K562 (cell line): ENCODE measurements at regions not wholly inside any gene's neighbourhood (a gene's known extent, or its start where the extent isn't known, plus 50 kb on each side); places are given as distances from the start of the nearest gene placed in this dataset.

Experiments
- ATAC-seq: fragments of 200-7000 bp; cut with Tn5 transposase; 3 replicates; pipeline ENCODE4 v1.9.1; 2020; ENCODE audit warnings: moderate library complexity
- BruUV-seq: library from RNA; stranded (reverse); fragments of 400-500 nt; replicated peaks from 2 replicates; lab custom pipeline; 2021; lab: Mats Ljungman, UMichigan
- CTCF ChIA-PET: fragments of 300-600 bp; formaldehyde crosslinking; extraction: SDS; loops from one replicate; lab custom pipeline; 2021; ENCODE audit warnings: low intra/inter-chr PET ratio; lab: Yijun Ruan, JAX
- POLR2A ChIA-PET: fragments of 300-600, 350-650 bp; sonication (Branson Sonifier 250); formaldehyde crosslinking; extraction: SDS; loops from one replicate; lab custom pipeline; 2021; ENCODE audit warnings: antibody characterized with exemption, inconsistent platforms; lab: Yijun Ruan, JAX
- DNase-seq, 4 experiments: peaks; one replicate each; pipeline versions ENCODE4 v3.0.0 to v3.0.0-alpha.2; 2011 to 2018; ENCODE audit warnings: low spot score in 3 of 4, mixed read lengths in 3 of 4; ENCODE audit errors: extremely low read depth in 1 of 4
- FAIRE-seq: peaks from 2 replicates; lab custom pipeline; 2011; peaks lifted over from hg19 to GRCh38; lab: Jason Lieb, UNC
- H2AFZ ChIP-seq: 2 replicates; pipeline ENCODE4 v1.6.0; 2011; ENCODE audit warnings: low read depth, low read length, control low read depth, inconsistent platforms
- H3K27ac ChIP-seq: fragments of 200-600 bp; 3 replicates; pipeline ENCODE4 v1.8.0; 2011; ENCODE audit warnings: low read depth, mild to moderate bottlenecking, control low read depth, inconsistent platforms, low read length, moderate library complexity, mixed read lengths; ENCODE audit errors: extremely low read depth
- H3K27me3 ChIP-seq, 2 experiments: fragments of 300-600 bp in 1 of 2; 2 replicates in 1 of 2; 3 replicates in 1 of 2; pipeline versions ENCODE4 v1.6.0 to v1.8.0; 2011; ENCODE audit warnings: inconsistent platforms in 2 of 2, low read length in 2 of 2, mild to moderate bottlenecking in 1 of 2, mixed read lengths in 1 of 2, moderate library complexity in 1 of 2; ENCODE audit not compliant: control insufficient read depth in 2 of 2, insufficient read depth in 2 of 2
- H3K36me3 ChIP-seq: fragments of 300-600 bp; 3 replicates; pipeline ENCODE4 v1.8.0; 2011; ENCODE audit warnings: mild to moderate bottlenecking, low read length, inconsistent platforms; ENCODE audit not compliant: control insufficient read depth, insufficient read depth
- H3K4me1 ChIP-seq, 2 experiments: fragments of 200-600 bp in 1 of 2; replicated peaks in 1 of 2; 2 replicates in 1 of 2; 3 replicates in 1 of 2; pipeline versions ENCODE4 v1.5.1 to v1.8.0; 2011; ENCODE audit warnings: inconsistent platforms in 2 of 2, low read length in 2 of 2, mild to moderate bottlenecking in 1 of 2, mixed read lengths in 1 of 2, moderate library complexity in 1 of 2; ENCODE audit not compliant: control insufficient read depth in 2 of 2, insufficient read depth in 2 of 2
- H3K4me2 ChIP-seq: 2 replicates; pipeline ENCODE4 v1.6.1; 2011; ENCODE audit warnings: low read length, control low read depth, inconsistent platforms, mixed read lengths; ENCODE audit not compliant: insufficient read depth
- H3K4me3 ChIP-seq: fragments of 200-600 bp; sonication (generic), shearing (Covaris generic); 2 replicates; pipeline ENCODE4 v1.5.1; 2016; ENCODE audit warnings: control low read depth, inconsistent platforms
- H3K79me2 ChIP-seq: fragments of 200-600 bp; 3 replicates; pipeline ENCODE4 v1.8.0; 2011; ENCODE audit warnings: low read length, inconsistent platforms; ENCODE audit not compliant: control insufficient read depth, insufficient read depth
- H3K9ac ChIP-seq, 2 experiments: 2 replicates each; pipeline versions ENCODE4 v1.6.0 to v1.6.1; 2011; ENCODE audit warnings: low read depth in 2 of 2, low read length in 2 of 2, control low read depth in 1 of 2, inconsistent platforms in 1 of 2, mild to moderate bottlenecking in 1 of 2, mixed read lengths in 1 of 2; ENCODE audit not compliant: insufficient read depth in 1 of 2
- H3K9me1 ChIP-seq: one replicate; pipeline ENCODE4 v1.6.0; 2011; ENCODE audit warnings: inconsistent platforms, mild to moderate bottlenecking, low read length, moderate library complexity; ENCODE audit not compliant: control insufficient read depth, insufficient read depth
- H3K9me3 ChIP-seq: replicated peaks from 2 replicates; pipeline ENCODE4 v1.5.1; 2011; ENCODE audit warnings: low read depth, low read length, inconsistent platforms; ENCODE audit not compliant: control insufficient read depth, insufficient read depth
- H4K20me1 ChIP-seq: replicated peaks from 2 replicates; pipeline ENCODE4 v1.6.1; 2011; ENCODE audit warnings: low read length, inconsistent platforms, mixed read lengths; ENCODE audit not compliant: control insufficient read depth, insufficient read depth
- BRCA1 ChIP-seq, 2 experiments: fragments of 450-650 bp in 1 of 2; sonication (generic) in 1 of 2; formaldehyde crosslinking in 1 of 2; IDR thresholded peaks; 2 replicates each; pipeline versions ENCODE4 v1.5.0 to v1.6.1; 2017 to 2020; ENCODE audit warnings: mild to moderate bottlenecking in 1 of 2, missing genetic modification reagents in 1 of 2
- CBX2 ChIP-seq: fragments of 200-600 bp; sonication (generic); IDR thresholded peaks from one replicate; pipeline ENCODE4 v1.6.1; 2012; ENCODE audit warnings: mild to moderate bottlenecking, low read length, inconsistent platforms; ENCODE audit not compliant: insufficient read depth, poor library complexity, severe bottlenecking
- CREB3L1 ChIP-seq: fragments of 450-650 bp; IDR thresholded peaks from 2 replicates; pipeline ENCODE4 v1.6.1; 2014; ENCODE audit warnings: low read depth, mild to moderate bottlenecking, moderate library complexity, borderline replicate concordance
- DIDO1 ChIP-seq: fragments of 450-650 bp; IDR thresholded peaks from 2 replicates; pipeline ENCODE4 v1.6.1; 2016; ENCODE audit warnings: low read depth, missing biosample characterization, missing genetic modification characterization
- IFI16 ChIP-seq: fragments of 250-450 bp; sonication (Bioruptor Pico); IDR thresholded peaks from 2 replicates; pipeline ENCODE4 v2.1.2; 2022; ENCODE audit warnings: mild to moderate bottlenecking, inconsistent platforms
- MXI1 ChIP-seq: IDR thresholded peaks from 2 replicates; pipeline ENCODE4 v1.6.1; 2011; ENCODE audit warnings: low read depth, mild to moderate bottlenecking, improper control_type of control experiment, low read length
- RB1 ChIP-seq: fragments of 450-650 bp; IDR thresholded peaks from 2 replicates; pipeline ENCODE4 v1.6.1; 2017; ENCODE audit warnings: low read depth, mild to moderate bottlenecking
- RNF2 ChIP-seq: sonication (generic); IDR thresholded peaks from 2 replicates; pipeline ENCODE4 v1.6.1; 2016
- SMAD2 ChIP-seq: fragments of 150-350 bp; IDR thresholded peaks from 2 replicates; pipeline ENCODE4 v1.6.1; 2014; ENCODE audit warnings: low read depth, mild to moderate bottlenecking, low read length
- SREBF2 ChIP-seq: sonication (generic); formaldehyde crosslinking; IDR thresholded peaks from 2 replicates; pipeline ENCODE4 v1.4.0; 2020; ENCODE audit warnings: mild to moderate bottlenecking, missing genetic modification reagents
- ZFP30 ChIP-seq: fragments of 250-450 bp; sonication (Bioruptor Pico); IDR thresholded peaks from 2 replicates; pipeline ENCODE4 v1.8.0; 2022; ENCODE audit warnings: moderate library complexity, mild to moderate bottlenecking, inconsistent platforms, borderline replicate concordance
- ZNF133 ChIP-seq: fragments of 250-450 bp; sonication (Bioruptor Pico); IDR thresholded peaks from 2 replicates; pipeline ENCODE4 v1.4.0; 2020; ENCODE audit warnings: mild to moderate bottlenecking
- ZNF354B ChIP-seq: fragments of 250-450 bp; sonication (Bioruptor Pico); IDR thresholded peaks from 2 replicates; pipeline ENCODE4 v1.4.0; 2020
- ZNF766 ChIP-seq: fragments of 200-800 bp; sonication (Bioruptor generic); conservative IDR thresholded peaks from 2 replicates; pipeline ENCODE4 v1.6.1; 2016; ENCODE audit warnings: missing genetic modification characterization, missing compliant biosample characterization
- WGBS: fragments of 100-300 bp; shearing (Covaris generic); methylation state at CpG from one replicate; pipeline ENCODE4 v1.1.6; 2016; ENCODE audit warnings: low coverage, mixed read lengths; ENCODE audit not compliant: insufficient coverage; ENCODE audit errors: missing lambda C conversion rate; 5-methylcytosine and 5-hydroxymethylcytosine counted together
- in situ Hi-C: fragments of 300-500 bp; cut with MboI; formaldehyde crosslinking; loops from 4 replicates; pipeline ENCODE4 v1.15.0; 2018; ENCODE audit warnings: inconsistent platforms, mixed read lengths
- intact Hi-C: fragments of 100-400 bp; cut with micrococcal nuclease; formaldehyde crosslinking; loops from 2 replicates; pipeline ENCODE4 v1.14.2; 2022
- TF ChIP-seq, protein P1 (sequence below), 3 experiments: fragments of 200-800 bp in 1 of 3; fragments of 250-450 bp in 1 of 3; fragments of 450-650 bp in 1 of 3; sonication (Bioruptor Pico) in 1 of 3; sonication (Bioruptor generic) in 1 of 3; formaldehyde crosslinking in 1 of 3; IDR thresholded peaks; 2 replicates each; pipeline versions ENCODE4 v1.6.1 to v1.8.0; 2016 to 2022; ENCODE audit warnings: mild to moderate bottlenecking in 2 of 3, missing genetic modification characterization in 2 of 3, missing compliant biosample characterization in 1 of 3, moderate library complexity in 1 of 3
- TF ChIP-seq, protein P2 (sequence below): sonication (generic); formaldehyde crosslinking; IDR thresholded peaks from 2 replicates; pipeline ENCODE4 v1.8.0; 2022; ENCODE audit warnings: missing genetic modification reagents, mild to moderate bottlenecking, borderline replicate concordance

DNA sequence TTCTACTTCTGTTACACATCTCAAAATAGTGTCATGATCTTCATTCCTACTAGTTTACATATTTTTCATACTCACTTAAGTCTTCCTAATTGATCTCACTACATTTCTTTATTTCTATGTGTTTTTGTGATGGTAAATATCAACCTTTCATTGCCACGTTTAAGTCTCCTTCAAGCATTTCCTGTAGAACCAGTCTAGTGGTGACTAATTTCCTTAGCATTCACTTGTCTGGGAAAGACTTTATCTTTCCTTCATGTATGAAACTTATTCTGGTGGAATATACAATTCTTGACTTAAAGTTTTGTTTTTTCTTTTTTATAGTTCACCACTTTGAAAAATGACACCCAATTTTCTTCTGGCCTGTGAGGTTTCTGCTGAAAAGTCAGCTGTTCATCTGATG lies 181.4 kb upstream of the NEIL3 start:
- BruUV-seq = no TSS peak
- no peaks in the 10 kb centered on the region for H3K9me3 ChIP-seq
- no peak for TF ChIP-seq CREB3L1
- TF ChIP-seq IFI16 (CRISPR knock-in tag) = no peak
- TF ChIP-seq, protein P1, sequence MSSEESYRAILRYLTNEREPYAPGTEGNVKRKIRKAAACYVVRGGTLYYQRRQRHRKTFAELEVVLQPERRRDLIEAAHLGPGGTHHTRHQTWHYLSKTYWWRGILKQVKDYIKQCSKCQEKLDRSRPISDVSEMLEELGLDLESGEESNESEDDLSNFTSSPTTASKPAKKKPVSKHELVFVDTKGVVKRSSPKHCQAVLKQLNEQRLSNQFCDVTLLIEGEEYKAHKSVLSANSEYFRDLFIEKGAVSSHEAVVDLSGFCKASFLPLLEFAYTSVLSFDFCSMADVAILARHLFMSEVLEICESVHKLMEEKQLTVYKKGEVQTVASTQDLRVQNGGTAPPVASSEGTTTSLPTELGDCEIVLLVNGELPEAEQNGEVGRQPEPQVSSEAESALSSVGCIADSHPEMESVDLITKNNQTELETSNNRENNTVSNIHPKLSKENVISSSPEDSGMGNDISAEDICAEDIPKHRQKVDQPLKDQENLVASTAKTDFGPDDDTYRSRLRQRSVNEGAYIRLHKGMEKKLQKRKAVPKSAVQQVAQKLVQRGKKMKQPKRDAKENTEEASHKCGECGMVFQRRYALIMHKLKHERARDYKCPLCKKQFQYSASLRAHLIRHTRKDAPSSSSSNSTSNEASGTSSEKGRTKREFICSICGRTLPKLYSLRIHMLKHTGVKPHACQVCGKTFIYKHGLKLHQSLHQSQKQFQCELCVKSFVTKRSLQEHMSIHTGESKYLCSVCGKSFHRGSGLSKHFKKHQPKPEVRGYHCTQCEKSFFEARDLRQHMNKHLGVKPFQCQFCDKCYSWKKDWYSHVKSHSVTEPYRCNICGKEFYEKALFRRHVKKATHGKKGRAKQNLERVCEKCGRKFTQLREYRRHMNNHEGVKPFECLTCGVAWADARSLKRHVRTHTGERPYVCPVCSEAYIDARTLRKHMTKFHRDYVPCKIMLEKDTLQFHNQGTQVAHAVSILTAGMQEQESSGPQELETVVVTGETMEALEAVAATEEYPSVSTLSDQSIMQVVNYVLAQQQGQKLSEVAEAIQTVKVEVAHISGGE (CRISPR knock-in tag; IDR thresholded peaks at IDR 0.05) = no peak
- no peak for TF ChIP-seq ZNF133
- no peak for TF ChIP-seq SMAD2
- no peak for TF ChIP-seq BRCA1 (IDR thresholded peaks at IDR 0.05)
- TF ChIP-seq BRCA1 (CRISPR knock-in tag; IDR thresholded peaks at IDR 0.05) = no peak
- TF ChIP-seq CBX2 = no peak
- TF ChIP-seq RB1 = no peak
- TF ChIP-seq ZFP30 (CRISPR knock-in tag) = no peak
- TF ChIP-seq ZNF354B = no peak
- no peak for TF ChIP-seq RNF2
- no peak for TF ChIP-seq ZNF766 (CRISPR knock-in tag)
- TF ChIP-seq SREBF2 (CRISPR knock-in tag) = no peak
- TF ChIP-seq DIDO1 = no peak
- TF ChIP-seq, protein P2, sequence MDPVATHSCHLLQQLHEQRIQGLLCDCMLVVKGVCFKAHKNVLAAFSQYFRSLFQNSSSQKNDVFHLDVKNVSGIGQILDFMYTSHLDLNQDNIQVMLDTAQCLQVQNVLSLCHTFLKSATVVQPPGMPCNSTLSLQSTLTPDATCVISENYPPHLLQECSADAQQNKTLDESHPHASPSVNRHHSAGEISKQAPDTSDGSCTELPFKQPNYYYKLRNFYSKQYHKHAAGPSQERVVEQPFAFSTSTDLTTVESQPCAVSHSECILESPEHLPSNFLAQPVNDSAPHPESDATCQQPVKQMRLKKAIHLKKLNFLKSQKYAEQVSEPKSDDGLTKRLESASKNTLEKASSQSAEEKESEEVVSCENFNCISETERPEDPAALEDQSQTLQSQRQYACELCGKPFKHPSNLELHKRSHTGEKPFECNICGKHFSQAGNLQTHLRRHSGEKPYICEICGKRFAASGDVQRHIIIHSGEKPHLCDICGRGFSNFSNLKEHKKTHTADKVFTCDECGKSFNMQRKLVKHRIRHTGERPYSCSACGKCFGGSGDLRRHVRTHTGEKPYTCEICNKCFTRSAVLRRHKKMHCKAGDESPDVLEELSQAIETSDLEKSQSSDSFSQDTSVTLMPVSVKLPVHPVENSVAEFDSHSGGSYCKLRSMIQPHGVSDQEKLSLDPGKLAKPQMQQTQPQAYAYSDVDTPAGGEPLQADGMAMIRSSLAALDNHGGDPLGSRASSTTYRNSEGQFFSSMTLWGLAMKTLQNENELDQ = no peak
- TF ChIP-seq MXI1 = no peak
- TF ChIP-seq, all 486 proteins: peak for 0
- WGBS = 0% methylated on average over 1 of the region's 1 CpG
- Histone ChIP-seq H3K27me3 (no peaks in the 10 kb centered on the region), H4K20me1 (no peaks in the 10 kb centered on the region), H2AFZ (no peak overlapping the region), H3K79me2 (no peaks in the 10 kb centered on the region), H3K9ac (no peak overlapping the region), H3K27ac (no peak overlapping the region), H3K4me1 (no peaks in the 10 kb centered on the region), H3K4me2 (no peak overlapping the region), H3K4me3 (no peak overlapping the region), H3K9me1 (no peaks in the 10 kb centered on the region), H3K36me3 (no peaks in the 10 kb centered on the region)
- ATAC-seq (no peak), DNase-seq (no peak), FAIRE-seq (no peak)
- intact Hi-C loops (no loop called here), in situ Hi-C loops (no loop called here)
- ChIA-PET POLR2A (no interaction called here), CTCF (no interaction called here)
